OCI-LY7 (cell line): ENCODE measurements at regions not wholly inside any gene's neighbourhood (a gene's known extent, or its start where the extent isn't known, plus 50 kb on each side); places are given as distances from the start of the nearest gene placed in this dataset.

ENCODE experiments used
- BruUV-seq: library from RNA; stranded (reverse); fragments of 400-500 nt; replicated peaks from 2 replicates; lab custom pipeline; 2021; lab: Mats Ljungman, UMichigan
- CTCF ChIA-PET: fragments of 300-600 bp; sonication (Branson Sonifier 250); formaldehyde crosslinking; loops from one replicate; lab custom pipeline; 2022; ENCODE audit warnings: antibody characterized with exemption; ENCODE audit not compliant: unreplicated experiment; lab: Charles Lee
- POLR2A ChIA-PET: fragments of 300-600 bp; sonication (Branson Sonifier 250); formaldehyde crosslinking; loops from one replicate; lab custom pipeline; 2022; ENCODE audit warnings: antibody characterized with exemption; lab: Charles Lee
- DNase-seq: peaks from one replicate; pipeline ENCODE4 v3.0.0-alpha.2; 2015; ENCODE audit warnings: low spot score
- H2AFZ ChIP-seq: fragments of 200-600 bp; sonication (generic), shearing (Covaris generic); 2 replicates; pipeline ENCODE4 v1.6.1; 2014; ENCODE audit warnings: mild to moderate bottlenecking, antibody characterized with exemption, low read length, moderate library complexity
- H3K27ac ChIP-seq: fragments of 200-600 bp; sonication (generic); 2 replicates; pipeline ENCODE4 v1.5.1; 2014; ENCODE audit warnings: mixed run types, low read depth, mild to moderate bottlenecking, moderate library complexity, low read length, inconsistent platforms; ENCODE audit not compliant: poor library complexity, severe bottlenecking
- H3K36me3 ChIP-seq: fragments of 200-600 bp; sonication (generic); 2 replicates; pipeline ENCODE4 v1.6.1; 2014; ENCODE audit warnings: mild to moderate bottlenecking, antibody characterized with exemption, low read length, moderate library complexity, mixed read lengths; ENCODE audit not compliant: insufficient read depth
- H3K4me1 ChIP-seq: fragments of 200-600 bp; sonication (generic); 2 replicates; pipeline ENCODE4 v1.5.1; 2014; ENCODE audit warnings: mild to moderate bottlenecking, low read length; ENCODE audit not compliant: insufficient read depth, poor library complexity, severe bottlenecking
- H3K4me2 ChIP-seq: fragments of 200-600 bp; sonication (generic); 2 replicates; pipeline ENCODE4 v1.6.1; 2014; ENCODE audit warnings: mild to moderate bottlenecking, low read length
- H3K4me3 ChIP-seq: fragments of 200-600 bp; sonication (generic); 2 replicates; pipeline ENCODE4 v1.5.1; 2014; ENCODE audit warnings: mild to moderate bottlenecking, low read depth, low read length; ENCODE audit not compliant: poor library complexity, severe bottlenecking
- H3K79me2 ChIP-seq: fragments of 200-600 bp; sonication (generic); 2 replicates; pipeline ENCODE4 v1.6.1; 2016; ENCODE audit warnings: low read depth, mild to moderate bottlenecking, low read length, moderate library complexity, mixed read lengths; ENCODE audit not compliant: insufficient read depth
- H3K9me2 ChIP-seq: fragments of 200-600 bp; sonication (generic); 2 replicates; pipeline ENCODE4 v1.6.1; 2016; ENCODE audit warnings: mild to moderate bottlenecking, low read length, mixed read lengths; ENCODE audit not compliant: insufficient read depth
- H3K9me3 ChIP-seq: fragments of 200-600 bp; sonication (generic); 2 replicates; pipeline ENCODE4 v1.6.1; 2014; ENCODE audit warnings: mild to moderate bottlenecking, mixed run types, low read length, mixed read lengths
- H4K20me1 ChIP-seq: fragments of 200-600 bp; sonication (generic); 2 replicates; pipeline ENCODE4 v1.6.1; 2014; ENCODE audit warnings: mild to moderate bottlenecking, antibody characterized with exemption, low read length, moderate library complexity, mixed read lengths; ENCODE audit not compliant: insufficient read depth
- CTCF ChIP-seq: fragments of 200-600 bp; sonication (generic); conservative IDR thresholded peaks from 2 replicates; pipeline ENCODE4 v1.5.1; 2014; ENCODE audit warnings: mild to moderate bottlenecking, antibody characterized with exemption, low read length, moderate library complexity, mixed read lengths
- EZH2phosphoT487 ChIP-seq: fragments of 200-600 bp; sonication (generic); IDR thresholded peaks from 2 replicates; pipeline ENCODE4 v1.6.1; 2018; ENCODE audit warnings: low read depth, borderline replicate concordance, mild to moderate bottlenecking, mixed run types, antibody characterized with exemption, low read length, moderate library complexity, mixed read lengths
- intact Hi-C: fragments of 100-400 bp; cut with micrococcal nuclease; formaldehyde crosslinking; loops from one replicate; pipeline ENCODE4 v1.10.0; 2022; ENCODE audit not compliant: unreplicated experiment

- no TSS peak for BruUV-seq
- H2AFZ ChIP-seq, result no peak overlapping the region
- TF ChIP-seq CTCF, result no peak
- no peak for TF ChIP-seq EZH2phosphoT487
- H3K4me3 ChIP-seq, result no peak overlapping the region
- H3K36me3 ChIP-seq, result no peaks in the 10 kb centered on the region
- no peaks in the 10 kb centered on the region for H3K4me1 ChIP-seq
- H3K27ac ChIP-seq, result no peak overlapping the region
- intact Hi-C loops, result loop anchor here (10.0 kb wide), 1 partner anchor 62 kb away; no protein-coding TSS in a partner anchor
- H3K4me2 ChIP-seq, result no peak overlapping the region
- no peaks in the 10 kb centered on the region for H3K79me2 ChIP-seq
- no peaks in the 10 kb centered on the region for H4K20me1 ChIP-seq
- H3K9me3 ChIP-seq, result no peaks in the 10 kb centered on the region
- ChIA-PET CTCF (no interaction called here), POLR2A (no interaction called here)
- DNase-seq, result no peak
- H3K9me2 ChIP-seq, result no peaks in the 10 kb centered on the region
Measured at GRCh38 chr10:44132361-44133289, 252.3 kb downstream of the CXCL12 start.

GRCh38 chr10:44126291-44126717, 258.6 kb downstream of the CXCL12 start:
- ChIA-PET POLR2A (interaction anchor here (0.6 to 1.2 kb wide), 3 partner anchors 32 to 569 kb away, joined by 3 read pairs; no protein-coding TSS in a partner anchor), CTCF (no interaction called here)
- no peak overlapping the region for H2AFZ ChIP-seq
- H3K9me2 ChIP-seq, result no peaks in the 10 kb centered on the region
- no peaks in the 10 kb centered on the region for H3K4me1 ChIP-seq
- H3K9me3 ChIP-seq, result no peaks in the 10 kb centered on the region
- BruUV-seq, result no TSS peak
- H3K4me2 ChIP-seq, result no peak overlapping the region
- TF ChIP-seq EZH2phosphoT487 (no peak), CTCF (no peak)
- no peaks in the 10 kb centered on the region for H3K79me2 ChIP-seq
- no peak overlapping the region for H3K4me3 ChIP-seq
- H4K20me1 ChIP-seq, result no peaks in the 10 kb centered on the region
- no peaks in the 10 kb centered on the region for H3K36me3 ChIP-seq
- no peak for DNase-seq
- no peak overlapping the region for H3K27ac ChIP-seq
- intact Hi-C loops, result no loop called here

- ChIA-PET CTCF (no interaction called here), POLR2A (interaction anchor here (0.6 to 0.7 kb wide), 2 partner anchors 284 to 570 kb away, joined by 3 read pairs; no protein-coding TSS in a partner anchor)
- Histone ChIP-seq H3K27ac (no peak overlapping the region), H3K79me2 (no peaks in the 10 kb centered on the region), H2AFZ (no peak overlapping the region), H3K9me2 (no peaks in the 10 kb centered on the region), H3K9me3 (no peaks in the 10 kb centered on the region), H3K4me3 (no peak overlapping the region), H3K4me2 (no peak overlapping the region), H3K36me3 (no peaks in the 10 kb centered on the region), H4K20me1 (no peaks in the 10 kb centered on the region), H3K4me1 (no peaks in the 10 kb centered on the region)
- TF ChIP-seq EZH2phosphoT487 (no peak), CTCF (no peak)
- intact Hi-C loops, result no loop called here
- DNase-seq, result no peak
- no TSS peak for BruUV-seq
Measured at GRCh38 chr10:44125879-44126278, 259.0 kb downstream of the CXCL12 start.
